ENCODE measurements at regions not wholly inside any gene's neighbourhood (a gene's known extent, or its start where the extent isn't known, plus 50 kb on each side); places are given as distances from the start of the nearest gene placed in this dataset.

- no peak for TF ChIP-seq POLR2A (IDR thresholded peaks at IDR 0.05; ENCODE audit: low read depth, low read length)
- no peak for TF ChIP-seq POLR2AphosphoS5 (IDR thresholded peaks at IDR 0.05; ENCODE audit: low read depth, low read length)
Measured at GRCh38 chr3:72299321-72299802, 514.4 kb upstream of the PROK2 start.
